HepG2 (cell line): ENCODE measurements at regions not wholly inside any gene's neighbourhood (a gene's known extent, or its start where the extent isn't known, plus 50 kb on each side); places are given as distances from the start of the nearest gene placed in this dataset.

Experiments used
- ATAC-seq: fragments of 200-7000 bp; cut with Tn5 transposase; 3 replicates; pipeline ENCODE4 v1.9.1; 2020; ENCODE audit warnings: mild to moderate bottlenecking, moderate library complexity
- BruUV-seq: library from RNA; stranded (reverse); fragments of 400-500 nt; replicated peaks from 2 replicates; lab custom pipeline; 2021; lab: Mats Ljungman, UMichigan
- CTCF ChIA-PET: fragments of 300-600 bp; formaldehyde crosslinking; extraction: SDS; loops from one replicate; lab custom pipeline; 2021; ENCODE audit warnings: low total read pairs, inconsistent platforms, low intra/inter-chr PET ratio; lab: Yijun Ruan, JAX
- POLR2A ChIA-PET: fragments of 350-600 bp; sonication (Branson Sonifier 250); formaldehyde crosslinking; loops from one replicate; lab custom pipeline; 2020; ENCODE audit warnings: antibody characterized with exemption, inconsistent platforms; lab: Yijun Ruan, JAX
- DNase-seq: peaks from one replicate; pipeline ENCODE4 v3.0.0-alpha.2; 2015; ENCODE audit warnings: low spot score
- FAIRE-seq: peaks from 3 replicates; lab custom pipeline; 2011; peaks lifted over from hg19 to GRCh38; lab: Jason Lieb, UNC
- H2AFZ ChIP-seq: one replicate; pipeline ENCODE4 v1.6.1; 2011; ENCODE audit warnings: low read length, inconsistent platforms
- H3K27ac ChIP-seq: fragments of 300-600 bp; 3 replicates; pipeline ENCODE4 v1.8.0; 2011; ENCODE audit warnings: mixed run types, mild to moderate bottlenecking, mixed read lengths, low read length, inconsistent platforms; ENCODE audit not compliant: insufficient read depth; ENCODE audit errors: extremely low read length
- H3K27me3 ChIP-seq, 2 experiments: fragments of 200-600 bp in 1 of 2; 2 replicates in 1 of 2; 3 replicates in 1 of 2; pipeline versions ENCODE4 v1.6.0 to v1.8.0; 2011; ENCODE audit warnings: low read length in 2 of 2, mild to moderate bottlenecking in 2 of 2, moderate library complexity in 2 of 2, inconsistent platforms in 1 of 2; ENCODE audit not compliant: insufficient read depth in 2 of 2, control insufficient read depth in 1 of 2
- H3K36me3 ChIP-seq, 2 experiments: fragments of 200-600 bp in 1 of 2; replicated peaks in 1 of 2; 2 replicates in 1 of 2; 3 replicates in 1 of 2; pipeline versions ENCODE4 v1.5.1 to v1.8.0; 2011; ENCODE audit warnings: low read length in 2 of 2, inconsistent platforms in 1 of 2; ENCODE audit not compliant: insufficient read depth in 2 of 2, control insufficient read depth in 1 of 2
- H3K4me1 ChIP-seq: 2 replicates; pipeline ENCODE4 v1.5.1; 2012; ENCODE audit warnings: low read length, inconsistent platforms; ENCODE audit not compliant: insufficient read depth
- H3K4me2 ChIP-seq: 2 replicates; pipeline ENCODE4 v1.6.0; 2011; ENCODE audit warnings: low read depth, low read length, inconsistent platforms
- H3K4me3 ChIP-seq, 3 experiments: fragments of 200-600 bp in 1 of 3; sonication (generic), shearing (Covaris generic) in 1 of 3; replicated peaks in 1 of 3; 2 replicates each; pipeline ENCODE4 v1.5.1; 2011 to 2016; ENCODE audit warnings: low read length in 3 of 3, inconsistent platforms in 2 of 3, low read depth in 2 of 3, mild to moderate bottlenecking in 2 of 3, control low read depth in 1 of 3, mixed read lengths in 1 of 3; ENCODE audit not compliant: insufficient read depth in 1 of 3
- H3K79me2 ChIP-seq: one replicate; pipeline ENCODE4 v1.6.1; 2011; ENCODE audit warnings: low read length, inconsistent platforms; ENCODE audit not compliant: insufficient read depth
- H3K9ac ChIP-seq: 2 replicates; pipeline ENCODE4 v1.6.0; 2011; ENCODE audit warnings: mild to moderate bottlenecking, low read depth, low read length, inconsistent platforms; ENCODE audit not compliant: insufficient read depth
- H3K9me3 ChIP-seq: 2 replicates; pipeline ENCODE4 v1.5.1; 2012; ENCODE audit warnings: mild to moderate bottlenecking, low read length
- H4K20me1 ChIP-seq: 2 replicates; pipeline ENCODE4 v1.6.0; 2011; ENCODE audit warnings: inconsistent platforms, mild to moderate bottlenecking, low read length, moderate library complexity; ENCODE audit not compliant: insufficient read depth
- DRAP1 ChIP-seq: IDR thresholded peaks from 2 replicates; pipeline ENCODE4 v1.6.1; 2016; ENCODE audit warnings: missing genetic modification reagents, missing compliant biosample characterization
- EEA1 ChIP-seq: sonication (generic); formaldehyde crosslinking; IDR thresholded peaks from 2 replicates; pipeline ENCODE4 v1.5.1; 2020; ENCODE audit warnings: mild to moderate bottlenecking, missing genetic modification reagents, borderline replicate concordance
- ETV5 ChIP-seq: IDR thresholded peaks from 2 replicates; pipeline ENCODE4 v1.6.1; 2018; ENCODE audit warnings: missing biosample characterization, missing genetic modification reagents, inconsistent platforms, borderline replicate concordance
- FOXC1 ChIP-seq: sonication (generic); formaldehyde crosslinking; IDR thresholded peaks from 2 replicates; pipeline ENCODE4 v1.8.0; 2022; ENCODE audit warnings: mild to moderate bottlenecking, missing genetic modification reagents, borderline replicate concordance
- FOXJ3 ChIP-seq: sonication (generic); formaldehyde crosslinking; IDR thresholded peaks from 2 replicates; pipeline ENCODE4 v1.4.0; 2020; ENCODE audit warnings: missing genetic modification reagents, mild to moderate bottlenecking, borderline replicate concordance
- GFI1 ChIP-seq: sonication (generic); formaldehyde crosslinking; IDR thresholded peaks from 2 replicates; pipeline ENCODE4 v1.5.0; 2020; ENCODE audit warnings: missing genetic modification reagents, mild to moderate bottlenecking, borderline replicate concordance
- ISX ChIP-seq: sonication (generic); formaldehyde crosslinking; conservative IDR thresholded peaks from 2 replicates; pipeline ENCODE4 v1.5.0; 2020; ENCODE audit warnings: missing genetic modification reagents
- RBM39 ChIP-seq: fragments of 200-400 bp; formaldehyde crosslinking; IDR thresholded peaks from one replicate; pipeline ENCODE4 v1.6.1; 2018; ENCODE audit warnings: antibody characterized with exemption, mild to moderate bottlenecking, low read depth, low read length; ENCODE audit not compliant: poor library complexity, severe bottlenecking
- SIN3B ChIP-seq: fragments of 150-350 bp; IDR thresholded peaks from 2 replicates; pipeline ENCODE4 v1.6.1; 2014; ENCODE audit warnings: low read length
- SNAI1 ChIP-seq: sonication (generic); formaldehyde crosslinking; IDR thresholded peaks from 2 replicates; pipeline ENCODE4 v1.5.0; 2020; ENCODE audit warnings: mild to moderate bottlenecking, missing genetic modification reagents, borderline replicate concordance
- SP2 ChIP-seq: sonication (generic); formaldehyde crosslinking; IDR thresholded peaks from 2 replicates; pipeline ENCODE4 v1.5.1; 2020; ENCODE audit warnings: mild to moderate bottlenecking, missing genetic modification reagents
- TEAD2 ChIP-seq: sonication (generic); formaldehyde crosslinking; IDR thresholded peaks from 2 replicates; pipeline ENCODE4 v1.9.0; 2021; ENCODE audit warnings: missing genetic modification reagents
- THAP9 ChIP-seq: sonication (generic); formaldehyde crosslinking; IDR thresholded peaks from 2 replicates; pipeline ENCODE4; 2020; ENCODE audit warnings: missing genetic modification reagents, mild to moderate bottlenecking, borderline replicate concordance
- ZNF12 ChIP-seq: sonication (generic); formaldehyde crosslinking; IDR thresholded peaks from 2 replicates; pipeline ENCODE4 v1.5.0; 2020; ENCODE audit warnings: missing genetic modification reagents
- ZNF30 ChIP-seq: sonication (generic); formaldehyde crosslinking; IDR thresholded peaks from 2 replicates; pipeline ENCODE4 v1.5.0; 2020; ENCODE audit warnings: mild to moderate bottlenecking, missing genetic modification reagents
- ZNF569 ChIP-seq: sonication (generic); formaldehyde crosslinking; IDR thresholded peaks from 2 replicates; pipeline ENCODE4 v1.5.0; 2020; ENCODE audit warnings: mild to moderate bottlenecking, missing genetic modification reagents, moderate library complexity, borderline replicate concordance
- ZNF737 ChIP-seq: sonication (generic); formaldehyde crosslinking; IDR thresholded peaks from 2 replicates; pipeline ENCODE4 v1.5.0; 2020; ENCODE audit warnings: missing genetic modification reagents, mild to moderate bottlenecking, borderline replicate concordance
- ZNF749 ChIP-seq: sonication (generic); formaldehyde crosslinking; IDR thresholded peaks from 2 replicates; pipeline ENCODE4 v1.8.0; 2022; ENCODE audit warnings: mild to moderate bottlenecking, missing genetic modification reagents, moderate library complexity, borderline replicate concordance
- WGBS: methylation state at CpG from one replicate; pipeline ENCODE4 v1.1.6; 2017; ENCODE audit warnings: low lambda C conversion rate; 5-methylcytosine and 5-hydroxymethylcytosine counted together
- in situ Hi-C: cut with HindIII; loops from 2 replicates; pipeline ENCODE4 v1.10.0; 2017; ENCODE audit warnings: low pct_unique_long_range_greater_than_20kb; ENCODE audit not compliant: extremely low pct_ligation_motif_present
- intact Hi-C: fragments of 100-400 bp; cut with micrococcal nuclease; formaldehyde crosslinking; loops from one replicate; pipeline ENCODE4 v1.10.0; 2022; ENCODE audit not compliant: unreplicated experiment
- TF ChIP-seq, protein P1 (sequence below): sonication (generic); formaldehyde crosslinking; IDR thresholded peaks from 2 replicates; pipeline ENCODE4 v1.4.0; 2020; ENCODE audit warnings: missing genetic modification reagents, low read depth, mild to moderate bottlenecking, borderline replicate concordance
- TF ChIP-seq, protein P2 (sequence below): sonication (generic); formaldehyde crosslinking; IDR thresholded peaks from 2 replicates; pipeline ENCODE4 v1.5.0; 2020; ENCODE audit warnings: missing genetic modification reagents

DNA sequence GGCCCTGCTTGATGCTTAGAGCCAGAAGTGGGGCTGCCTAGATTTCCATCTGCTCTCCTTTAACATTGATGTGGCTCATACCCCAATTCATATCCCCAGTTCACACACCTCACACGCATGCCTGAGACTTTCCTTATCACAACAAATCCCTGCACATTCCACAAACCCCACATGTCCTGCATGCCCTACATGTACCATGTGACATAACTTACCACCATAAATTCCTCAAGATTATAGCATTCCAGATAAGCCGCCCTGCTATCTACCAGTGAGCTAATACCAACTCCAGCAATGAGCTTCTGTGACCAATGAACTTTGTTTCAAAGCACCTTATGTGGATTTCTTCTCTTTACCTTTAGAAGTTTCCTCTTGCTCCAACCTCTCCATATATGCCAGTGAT is 104.7 kb upstream of the RAB11FIP2 start:
- FAIRE-seq: no peak
- BruUV-seq: no TSS peak
- CTCF ChIA-PET: no interaction called here

More for the DNA sequence above, 104.7 kb upstream of the RAB11FIP2 start:
- WGBS: 2% methylated on average over 2 of the region's 2 CpGs
- H3K9me3 ChIP-seq: no peaks in the 10 kb centered on the region
- no peaks in the 10 kb centered on the region for H3K79me2 ChIP-seq
- H3K36me3 ChIP-seq: no peaks in the 10 kb centered on the region
- H3K4me2 ChIP-seq: no peak overlapping the region
- TF ChIP-seq SP2 (CRISPR knock-in tag) (no peak), RBM39 (no peak), EEA1 (CRISPR knock-in tag) (no peak), GFI1 (no peak), FOXC1 (CRISPR knock-in tag) (no peak), ETV5 (CRISPR knock-in tag) (no peak), FOXJ3 (no peak), ZNF12 (CRISPR knock-in tag) (no peak), SIN3B (no peak), DRAP1 (CRISPR knock-in tag) (no peak), TEAD2 (CRISPR knock-in tag) (no peak), ZNF30 (CRISPR knock-in tag) (no peak), ISX (CRISPR knock-in tag) (no peak), ZNF749 (no peak), SNAI1 (no peak), THAP9 (no peak), ZNF569 (CRISPR knock-in tag) (no peak), ZNF737 (CRISPR knock-in tag) (no peak)
- TF ChIP-seq, protein P1, sequence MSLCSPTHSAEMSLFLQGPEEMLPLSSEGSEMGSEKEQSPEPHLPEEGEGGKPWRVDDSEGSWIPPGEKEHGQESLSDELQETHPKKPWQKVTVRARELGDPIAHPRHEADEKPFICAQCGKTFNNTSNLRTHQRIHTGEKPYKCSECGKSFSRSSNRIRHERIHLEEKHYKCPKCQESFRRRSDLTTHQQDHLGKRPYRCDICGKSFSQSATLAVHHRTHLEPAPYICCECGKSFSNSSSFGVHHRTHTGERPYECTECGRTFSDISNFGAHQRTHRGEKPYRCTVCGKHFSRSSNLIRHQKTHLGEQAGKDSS (CRISPR knock-in tag): no peak
- TF ChIP-seq, protein P2, sequence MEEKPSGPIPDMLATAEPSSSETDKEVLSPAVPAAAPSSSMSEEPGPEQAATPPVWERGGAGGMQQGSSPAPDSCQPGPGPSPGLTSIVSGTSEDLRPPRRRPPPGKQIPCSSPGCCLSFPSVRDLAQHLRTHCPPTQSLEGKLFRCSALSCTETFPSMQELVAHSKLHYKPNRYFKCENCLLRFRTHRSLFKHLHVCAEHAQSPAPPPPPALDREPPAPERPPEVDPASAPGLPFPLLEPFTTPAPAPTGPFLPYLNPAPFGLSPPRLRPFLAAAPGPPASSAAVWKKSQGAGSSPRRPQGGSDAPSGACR (CRISPR knock-in tag): no peak
- DNase-seq (no peak), ATAC-seq (no peak)
- H2AFZ ChIP-seq: no peak overlapping the region
- no peaks in the 10 kb centered on the region for H3K27me3 ChIP-seq
- H3K4me1 ChIP-seq: no peaks in the 10 kb centered on the region
- POLR2A ChIA-PET: no interaction called here
- no peaks in the 10 kb centered on the region for H4K20me1 ChIP-seq
- in situ Hi-C loops: no loop called here
- H3K4me3 ChIP-seq: no peak overlapping the region
- intact Hi-C loops: no loop called here
- H3K27ac ChIP-seq: no peak overlapping the region
- H3K9ac ChIP-seq: no peak overlapping the region
